K562 (cell line): ENCODE measurements at regions not wholly inside any gene's neighbourhood (a gene's known extent, or its start where the extent isn't known, plus 50 kb on each side); places are given as distances from the start of the nearest gene placed in this dataset.

Experiments used
- CHD1 ChIP-seq: fragments of 200-600 bp; sonication (generic); IDR thresholded peaks from one replicate; pipeline ENCODE4 v1.6.1; 2012; ENCODE audit warnings: mild to moderate bottlenecking, moderate library complexity, low read length, inconsistent platforms
- DLX4 ChIP-seq: fragments of 250-450 bp; sonication (Bioruptor Pico); IDR thresholded peaks from 2 replicates; pipeline ENCODE4 v1.6.1; 2021; ENCODE audit warnings: mild to moderate bottlenecking
- MECOM ChIP-seq: fragments of 250-450 bp; sonication (Bioruptor Pico); IDR thresholded peaks from 2 replicates; pipeline ENCODE4 v1.8.0; 2022; ENCODE audit warnings: inconsistent platforms
- PML ChIP-seq: IDR thresholded peaks from 2 replicates; pipeline ENCODE4 v1.6.1; 2012; ENCODE audit warnings: low read length, inconsistent platforms
- RAD21 ChIP-seq, 2 experiments: fragments of 250-450 bp in 1 of 2; fragments of 450-650 bp in 1 of 2; sonication (Bioruptor Pico) in 1 of 2; formaldehyde crosslinking in 1 of 2; IDR thresholded peaks in 1 of 2; conservative IDR thresholded peaks in 1 of 2; 2 replicates each; pipeline versions ENCODE4 v1.4.0 to v1.8.0; 2020 to 2022; ENCODE audit warnings: mild to moderate bottlenecking in 2 of 2, moderate library complexity in 1 of 2
- RBBP5 ChIP-seq: fragments of 200-600 bp; sonication (generic); IDR thresholded peaks from 2 replicates; pipeline ENCODE4 v1.6.1; 2012; ENCODE audit warnings: borderline replicate concordance, mild to moderate bottlenecking, low read length, control low read depth, inconsistent platforms; ENCODE audit not compliant: insufficient read depth, poor library complexity, severe bottlenecking
- THAP12 ChIP-seq: fragments of 250-450 bp; sonication (Bioruptor Pico); IDR thresholded peaks from 2 replicates; pipeline ENCODE4 v1.9.0; 2021; ENCODE audit warnings: mild to moderate bottlenecking, inconsistent platforms
- XRCC4 ChIP-seq: IDR thresholded peaks from one replicate; pipeline ENCODE4 v1.6.1; 2011; ENCODE audit not compliant: insufficient read depth, insufficient read length; ENCODE audit errors: extremely low read depth
- ZNF318 ChIP-seq, 2 experiments: fragments of 450-650 bp; IDR thresholded peaks; 2 replicates each; pipeline ENCODE4 v1.6.1; 2016; ENCODE audit warnings: mild to moderate bottlenecking in 2 of 2, borderline replicate concordance in 1 of 2, low read depth in 1 of 2, moderate library complexity in 1 of 2
- ZNF445 ChIP-seq: fragments of 250-450 bp; sonication (Bioruptor Pico); IDR thresholded peaks from 2 replicates; pipeline ENCODE4 v1.4.0; 2020; ENCODE audit warnings: low read depth, mild to moderate bottlenecking, moderate library complexity
- TF ChIP-seq, protein P1 (sequence below): sonication (generic); formaldehyde crosslinking; IDR thresholded peaks from 2 replicates; pipeline ENCODE4 v1.8.1; 2022; ENCODE audit warnings: missing genetic modification reagents
- TF ChIP-seq, protein P2 (sequence below): fragments of 250-450 bp; sonication (Bioruptor Pico); IDR thresholded peaks from 2 replicates; pipeline ENCODE4 v1.4.0; 2020; ENCODE audit warnings: mild to moderate bottlenecking, moderate library complexity, borderline replicate concordance

- TF ChIP-seq ZNF318 (IDR thresholded peaks at IDR 0.05; ENCODE audit: borderline replicate concordance in 1 of 2, low read depth in 1 of 2) (no peak), MECOM (no peak), ZNF445 (CRISPR knock-in tag) (no peak), RBBP5 (no peak), RAD21 (CRISPR knock-in tag; conservative IDR thresholded peaks at IDR 0.05 in 1 of 2, IDR thresholded peaks at IDR 0.05 in 1 of 2) (no peak), CHD1 (no peak), PML (no peak), THAP12 (CRISPR knock-in tag) (no peak), DLX4 (CRISPR knock-in tag) (no peak), XRCC4 (no peak)
- TF ChIP-seq, protein P1, sequence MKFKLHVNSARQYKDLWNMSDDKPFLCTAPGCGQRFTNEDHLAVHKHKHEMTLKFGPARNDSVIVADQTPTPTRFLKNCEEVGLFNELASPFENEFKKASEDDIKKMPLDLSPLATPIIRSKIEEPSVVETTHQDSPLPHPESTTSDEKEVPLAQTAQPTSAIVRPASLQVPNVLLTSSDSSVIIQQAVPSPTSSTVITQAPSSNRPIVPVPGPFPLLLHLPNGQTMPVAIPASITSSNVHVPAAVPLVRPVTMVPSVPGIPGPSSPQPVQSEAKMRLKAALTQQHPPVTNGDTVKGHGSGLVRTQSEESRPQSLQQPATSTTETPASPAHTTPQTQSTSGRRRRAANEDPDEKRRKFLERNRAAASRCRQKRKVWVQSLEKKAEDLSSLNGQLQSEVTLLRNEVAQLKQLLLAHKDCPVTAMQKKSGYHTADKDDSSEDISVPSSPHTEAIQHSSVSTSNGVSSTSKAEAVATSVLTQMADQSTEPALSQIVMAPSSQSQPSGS, result no peak
- TF ChIP-seq, protein P2, sequence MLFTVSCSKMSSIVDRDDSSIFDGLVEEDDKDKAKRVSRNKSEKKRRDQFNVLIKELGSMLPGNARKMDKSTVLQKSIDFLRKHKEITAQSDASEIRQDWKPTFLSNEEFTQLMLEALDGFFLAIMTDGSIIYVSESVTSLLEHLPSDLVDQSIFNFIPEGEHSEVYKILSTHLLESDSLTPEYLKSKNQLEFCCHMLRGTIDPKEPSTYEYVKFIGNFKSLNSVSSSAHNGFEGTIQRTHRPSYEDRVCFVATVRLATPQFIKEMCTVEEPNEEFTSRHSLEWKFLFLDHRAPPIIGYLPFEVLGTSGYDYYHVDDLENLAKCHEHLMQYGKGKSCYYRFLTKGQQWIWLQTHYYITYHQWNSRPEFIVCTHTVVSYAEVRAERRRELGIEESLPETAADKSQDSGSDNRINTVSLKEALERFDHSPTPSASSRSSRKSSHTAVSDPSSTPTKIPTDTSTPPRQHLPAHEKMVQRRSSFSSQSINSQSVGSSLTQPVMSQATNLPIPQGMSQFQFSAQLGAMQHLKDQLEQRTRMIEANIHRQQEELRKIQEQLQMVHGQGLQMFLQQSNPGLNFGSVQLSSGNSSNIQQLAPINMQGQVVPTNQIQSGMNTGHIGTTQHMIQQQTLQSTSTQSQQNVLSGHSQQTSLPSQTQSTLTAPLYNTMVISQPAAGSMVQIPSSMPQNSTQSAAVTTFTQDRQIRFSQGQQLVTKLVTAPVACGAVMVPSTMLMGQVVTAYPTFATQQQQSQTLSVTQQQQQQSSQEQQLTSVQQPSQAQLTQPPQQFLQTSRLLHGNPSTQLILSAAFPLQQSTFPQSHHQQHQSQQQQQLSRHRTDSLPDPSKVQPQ (CRISPR knock-in tag), result no peak
Observed at GRCh38 chr14:73785336-73785833, 66.2 kb upstream of the PTGR2 start (continued).
